ENCODE measurements at regions not wholly inside any gene's neighbourhood (a gene's known extent, or its start where the extent isn't known, plus 50 kb on each side); places are given as distances from the start of the nearest gene placed in this dataset.

- Mint-ChIP-seq H3K27ac (no peak overlapping the region), H3K4me1 (peaks cover 7% of the 10 kb centered on the region), H3K9me3 (peaks cover 4% of the 10 kb centered on the region), H3K36me3 (ENCODE audit: low read depth) (no peaks in the 10 kb centered on the region), H3K27me3 (peaks cover 3% of the 10 kb centered on the region), H3K4me3 (no peak overlapping the region)
- no peak for DNase-seq
- POLR2A ChIA-PET: no interaction called here
- CTCF ChIA-PET: no interaction called here
- intact Hi-C loops (cut with micrococcal nuclease): no loop called here
- ATAC-seq (ENCODE audit: low read depth): no peak
- TF ChIP-seq CTCF (IDR thresholded peaks at IDR 0.05): no peak
Measured at GRCh38 chr2:207226671-207227061, 60.9 kb upstream of the KLF7 start.

- no peak for ATAC-seq (ENCODE audit: low read depth)
- Mint-ChIP-seq H3K27me3 (peaks cover 2% of the 10 kb centered on the region), H3K4me1 (peaks cover 7% of the 10 kb centered on the region), H3K4me3 (no peak overlapping the region), H3K27ac (no peak overlapping the region), H3K9me3 (peaks cover 4% of the 10 kb centered on the region), H3K36me3 (ENCODE audit: low read depth) (no peaks in the 10 kb centered on the region)
- intact Hi-C loops (cut with micrococcal nuclease): no loop called here
- no peak for TF ChIP-seq CTCF (IDR thresholded peaks at IDR 0.05)
- ChIA-PET CTCF (no interaction called here), POLR2A (interaction anchor here (0.6 kb wide), 1 partner anchor 168 kb away, joined by 5 read pairs; no protein-coding TSS in a partner anchor)
- no peak for DNase-seq
Measured at GRCh38 chr2:207227062-207227748, 61.5 kb upstream of the KLF7 start.

- DNase-seq (no peak), ATAC-seq (ENCODE audit: low read depth) (no peak)
- peaks cover 4% of the 10 kb centered on the region for H3K9me3 Mint-ChIP-seq
- no peak overlapping the region for H3K4me3 Mint-ChIP-seq
- H3K36me3 Mint-ChIP-seq (ENCODE audit: low read depth): no peaks in the 10 kb centered on the region
- no peak for TF ChIP-seq CTCF (IDR thresholded peaks at IDR 0.05)
- intact Hi-C loops (cut with micrococcal nuclease): no loop called here
- CTCF ChIA-PET: no interaction called here
- H3K4me1 Mint-ChIP-seq: peaks cover 7% of the 10 kb centered on the region
- H3K27me3 Mint-ChIP-seq: peaks cover 2% of the 10 kb centered on the region
- POLR2A ChIA-PET: interaction anchor here (0.6 kb wide), 1 partner anchor 168 kb away, joined by 5 read pairs; no protein-coding TSS in a partner anchor
- no peak overlapping the region for H3K27ac Mint-ChIP-seq
Measured at GRCh38 chr2:207227749-207228145, 62.0 kb upstream of the KLF7 start.

GRCh38 chr2:207228402-207228801, 62.7 kb upstream of the KLF7 start:
- ATAC-seq (ENCODE audit: low read depth): no peak
- ChIA-PET POLR2A (no interaction called here), CTCF (no interaction called here)
- Mint-ChIP-seq H3K27me3 (peaks cover 2% of the 10 kb centered on the region), H3K4me3 (no peak overlapping the region), H3K36me3 (ENCODE audit: low read depth) (no peaks in the 10 kb centered on the region), H3K9me3 (peaks cover 4% of the 10 kb centered on the region), H3K4me1 (peaks cover 7% of the 10 kb centered on the region), H3K27ac (no peak overlapping the region)
- intact Hi-C loops (cut with micrococcal nuclease): no loop called here
- TF ChIP-seq CTCF (IDR thresholded peaks at IDR 0.05): no peak
- DNase-seq: no peak

GRCh38 chr2:207229161-207229560, 63.4 kb upstream of the KLF7 start:
- ChIA-PET CTCF (no interaction called here), POLR2A (no interaction called here)
- Mint-ChIP-seq H3K4me3 (no peak overlapping the region), H3K4me1 (peaks cover 7% of the 10 kb centered on the region), H3K9me3 (peaks cover 4% of the 10 kb centered on the region), H3K36me3 (ENCODE audit: low read depth) (no peaks in the 10 kb centered on the region), H3K27me3 (peaks cover 2% of the 10 kb centered on the region), H3K27ac (no peak overlapping the region)
- DNase-seq (no peak), ATAC-seq (ENCODE audit: low read depth) (no peak)
- no peak for TF ChIP-seq CTCF (IDR thresholded peaks at IDR 0.05)
- intact Hi-C loops (cut with micrococcal nuclease): no loop called here

Measured in activated B cell treated with CpG ODN at 0.5 μM for 24 hours (primary cell).